RWPE2 (cell line): ENCODE measurements at regions not wholly inside any gene's neighbourhood (a gene's known extent, or its start where the extent isn't known, plus 50 kb on each side); places are given as distances from the start of the nearest gene placed in this dataset.

ENCODE experiments used
- ATAC-seq: fragments of 200-7000 bp; cut with Tn5 transposase; 3 replicates; pipeline ENCODE4 v1.9.1; 2021; ENCODE audit warnings: low read depth
- DNase-seq: peaks from one replicate; pipeline ENCODE4 v3.0.0-alpha.2; 2020; ENCODE audit warnings: low spot score
- H3K27ac ChIP-seq: fragments of 450-650 bp; 2 replicates; pipeline ENCODE4 v1.5.1; 2017; ENCODE audit warnings: mild to moderate bottlenecking; ENCODE audit not compliant: poor library complexity, severe bottlenecking
- H3K27me3 ChIP-seq: fragments of 250-450 bp; sonication (Bioruptor Pico); 2 replicates; pipeline ENCODE4 v1.5.1; 2021; ENCODE audit warnings: mild to moderate bottlenecking, moderate library complexity; ENCODE audit not compliant: insufficient read depth, poor library complexity, severe bottlenecking
- H3K36me3 ChIP-seq: fragments of 250-450 bp; sonication (Bioruptor Pico); 2 replicates; pipeline ENCODE4 v1.5.1; 2020; ENCODE audit warnings: low read depth, mild to moderate bottlenecking, moderate library complexity
- H3K4me1 ChIP-seq: fragments of 250-450 bp; sonication (Bioruptor Pico); 2 replicates; pipeline ENCODE4 v1.5.1; 2021; ENCODE audit warnings: mild to moderate bottlenecking, moderate library complexity; ENCODE audit not compliant: insufficient read depth, poor library complexity, severe bottlenecking
- H3K4me3 ChIP-seq: fragments of 250-450 bp; sonication (Bioruptor Pico); 2 replicates; pipeline ENCODE4 v1.5.1; 2021; ENCODE audit warnings: mild to moderate bottlenecking, moderate library complexity; ENCODE audit not compliant: severe bottlenecking
- H3K9me3 ChIP-seq: fragments of 250-450 bp; sonication (Bioruptor Pico); 2 replicates; pipeline ENCODE4 v1.5.1; 2021; ENCODE audit warnings: mild to moderate bottlenecking, moderate library complexity; ENCODE audit not compliant: severe bottlenecking
- CTCF ChIP-seq: fragments of 450-650 bp; IDR thresholded peaks from one replicate; pipeline ENCODE4 v1.5.1; 2017; ENCODE audit warnings: mild to moderate bottlenecking, moderate library complexity; ENCODE audit not compliant: poor library complexity, severe bottlenecking

GRCh38 chr2:58688813-58689212 is 447.7 kb upstream of the FANCL start:
- Histone ChIP-seq H3K4me1 (no peaks in the 10 kb centered on the region), H3K27me3 (no peaks in the 10 kb centered on the region), H3K4me3 (no peak overlapping the region), H3K9me3 (no peaks in the 10 kb centered on the region), H3K36me3 (no peaks in the 10 kb centered on the region), H3K27ac (no peak overlapping the region)
- DNase-seq (no peak), ATAC-seq (no peak)
- no peak for TF ChIP-seq CTCF

- no peak overlapping the region for H3K4me3 ChIP-seq
- no peak overlapping the region for H3K27ac ChIP-seq
- no peaks in the 10 kb centered on the region for H3K36me3 ChIP-seq
- H3K4me1 ChIP-seq: no peaks in the 10 kb centered on the region
- no peak for DNase-seq
- TF ChIP-seq CTCF: no peak
- H3K9me3 ChIP-seq: no peaks in the 10 kb centered on the region
- no peak for ATAC-seq
- no peaks in the 10 kb centered on the region for H3K27me3 ChIP-seq
Observed at GRCh38 chr2:58686776-58687175, 445.7 kb upstream of the FANCL start.

- ATAC-seq (no peak), DNase-seq (no peak)
- Histone ChIP-seq H3K4me1 (no peaks in the 10 kb centered on the region), H3K27ac (no peak overlapping the region), H3K36me3 (no peaks in the 10 kb centered on the region), H3K9me3 (no peaks in the 10 kb centered on the region), H3K4me3 (no peak overlapping the region), H3K27me3 (no peaks in the 10 kb centered on the region)
- peak; percentile 59 for TF ChIP-seq CTCF
Observed at GRCh38 chr2:58680755-58681310, 439.7 kb upstream of the FANCL start.

- ATAC-seq (no peak), DNase-seq (no peak)
- no peak overlapping the region for H3K27ac ChIP-seq
- TF ChIP-seq CTCF: no peak
- no peaks in the 10 kb centered on the region for H3K36me3 ChIP-seq
- no peaks in the 10 kb centered on the region for H3K9me3 ChIP-seq
- no peaks in the 10 kb centered on the region for H3K27me3 ChIP-seq
- H3K4me1 ChIP-seq: no peaks in the 10 kb centered on the region
- H3K4me3 ChIP-seq: no peak overlapping the region
Observed at GRCh38 chr2:58677748-58678147, 436.6 kb upstream of the FANCL start.

GRCh38 chr2:58671675-58672074 is 430.6 kb upstream of the FANCL start:
- Histone ChIP-seq H3K27ac (no peak overlapping the region), H3K27me3 (no peaks in the 10 kb centered on the region), H3K4me1 (no peaks in the 10 kb centered on the region), H3K4me3 (no peak overlapping the region), H3K9me3 (no peaks in the 10 kb centered on the region), H3K36me3 (no peaks in the 10 kb centered on the region)
- DNase-seq: no peak
- no peak for ATAC-seq
- TF ChIP-seq CTCF: no peak
